Ovary (tissue), 7 donors: ENCODE measurements at regions not wholly inside any gene's neighbourhood (a gene's known extent, or its start where the extent isn't known, plus 50 kb on each side); places are given as distances from the start of the nearest gene placed in this dataset.

Experiments used
- DNase-seq, 5 donors: peaks; one replicate each; pipeline ENCODE4 v3.0.0-alpha.2; 2019 to 2020
- H3K27ac ChIP-seq, 2 donors: fragments of 200-600 bp; one replicate each; pipeline versions ENCODE4 v1.5.1 to v1.8.0; 2019 to 2022
- H3K27me3 ChIP-seq: fragments of 200-600 bp; one replicate; pipeline ENCODE4 v1.8.0; 2022
- H3K36me3 ChIP-seq: fragments of 200-600 bp; sonication (generic); one replicate; pipeline ENCODE4 v1.5.1; 2019
- H3K4me1 ChIP-seq: one replicate; pipeline ENCODE4 v1.8.1; 2013; ENCODE audit warnings: mild to moderate bottlenecking, moderate library complexity; ENCODE audit not compliant: insufficient read depth
- H3K4me3 ChIP-seq: fragments of 200-600 bp; sonication (generic); one replicate; pipeline ENCODE4 v1.5.1; 2017
- H3K9me3 ChIP-seq, 2 donors: fragments of 200-600 bp in 1 of 2; sonication (generic) in 1 of 2; one replicate each; pipeline versions ENCODE4 v1.5.1 to v1.8.1; 2013 to 2019; ENCODE audit warnings: mild to moderate bottlenecking in 1 of 2, moderate library complexity in 1 of 2
- EP300 ChIP-seq: sonication (generic); formaldehyde crosslinking; IDR thresholded peaks from one replicate; pipeline ENCODE4 v1.6.1; 2017; ENCODE audit warnings: antibody characterized with exemption
- POLR2A ChIP-seq: fragments of 450-650 bp; IDR thresholded peaks from one replicate; pipeline ENCODE4 v1.6.1; 2017; ENCODE audit warnings: antibody characterized with exemption, mild to moderate bottlenecking, moderate library complexity
- WGBS, 3 donors: extraction: QIAGEN DNeasy Blood & Tissue Kit in 1 of 3; methylation state at CpG; one replicate each; pipeline versions ENCODE4 v1.1.5 to v1.1.7; 2013 to 2017; 5-methylcytosine and 5-hydroxymethylcytosine counted together
- intact Hi-C, 4 donors: fragments of 100-400 bp; cut with DNase I; formaldehyde crosslinking; loops; one replicate each; pipeline versions ENCODE4 v1.11.0 to v1.15.1; 2022 to 2023
- TF ChIP-seq, protein P1 (sequence below), 3 donors: fragments of 450-650 bp in 2 of 3; fragments of 200-600 bp in 1 of 3; IDR thresholded peaks; one replicate each; pipeline versions ENCODE4 v1.5.1 to v1.8.0; 2016 to 2022; ENCODE audit warnings: antibody characterized with exemption in 3 of 3, mild to moderate bottlenecking in 1 of 3
- donor health status: DM: no; HTN: no; CAD: no; lungs with moderate emphysema.
- donor health status: DM: no; HTN: no; CAD: no.
- donor health status: Bipolar disorder and iron deficiency.
- donor health status: DM: no; HTN: no; CAD: no.
- donor health status: DM: yes; HTN: yes; CAD: no.

DNA sequence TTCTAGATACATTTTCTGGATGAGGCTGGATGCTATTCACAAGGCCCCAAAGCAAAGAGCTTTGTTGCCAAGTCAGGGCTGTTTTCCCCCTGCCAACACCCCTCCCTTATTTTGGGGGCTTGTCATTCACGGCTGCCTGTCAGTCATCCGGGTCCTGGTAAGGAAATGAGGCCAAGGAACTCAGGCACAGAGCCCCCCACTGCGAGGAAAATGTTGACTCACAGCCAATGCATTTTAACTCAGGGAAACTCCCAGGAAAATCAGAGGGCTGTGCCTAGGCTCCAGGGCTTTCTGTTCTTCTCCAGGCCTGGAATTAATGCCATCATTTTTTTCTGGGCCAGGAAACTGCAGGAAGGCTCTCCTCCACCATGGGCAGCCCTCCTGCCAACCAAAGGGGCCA is 241.1 kb downstream of the SMAD2 start:
- WGBS, 3 donors, result 50 to 59% (median 58%) methylated on average over 3 of the region's 3 CpGs
- no peak overlapping the region for H3K27ac ChIP-seq
- intact Hi-C loops, result no loop called here

DNA sequence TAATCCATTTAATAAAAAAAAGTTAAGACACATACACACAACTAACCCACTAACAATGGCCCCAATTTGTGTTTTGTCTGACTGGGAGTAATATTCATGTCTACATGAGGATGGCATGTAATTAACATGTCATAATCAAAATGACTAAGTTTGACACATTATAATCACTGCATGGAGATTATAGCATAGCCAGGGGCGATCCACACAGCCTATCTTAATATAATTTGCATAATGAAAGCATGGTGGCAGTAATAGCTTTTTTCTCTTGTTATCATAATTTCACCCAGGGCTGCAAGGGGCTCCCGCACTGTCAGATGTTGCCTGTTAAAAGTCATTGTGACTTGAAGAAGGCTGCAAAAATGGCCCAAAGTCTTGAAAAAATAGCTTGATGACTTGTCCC is 243.7 kb downstream of the SMAD2 start:
- H3K4me3 ChIP-seq, result no peak overlapping the region
- no peaks in the 10 kb centered on the region for H3K4me1 ChIP-seq
- TF ChIP-seq, protein P1, sequence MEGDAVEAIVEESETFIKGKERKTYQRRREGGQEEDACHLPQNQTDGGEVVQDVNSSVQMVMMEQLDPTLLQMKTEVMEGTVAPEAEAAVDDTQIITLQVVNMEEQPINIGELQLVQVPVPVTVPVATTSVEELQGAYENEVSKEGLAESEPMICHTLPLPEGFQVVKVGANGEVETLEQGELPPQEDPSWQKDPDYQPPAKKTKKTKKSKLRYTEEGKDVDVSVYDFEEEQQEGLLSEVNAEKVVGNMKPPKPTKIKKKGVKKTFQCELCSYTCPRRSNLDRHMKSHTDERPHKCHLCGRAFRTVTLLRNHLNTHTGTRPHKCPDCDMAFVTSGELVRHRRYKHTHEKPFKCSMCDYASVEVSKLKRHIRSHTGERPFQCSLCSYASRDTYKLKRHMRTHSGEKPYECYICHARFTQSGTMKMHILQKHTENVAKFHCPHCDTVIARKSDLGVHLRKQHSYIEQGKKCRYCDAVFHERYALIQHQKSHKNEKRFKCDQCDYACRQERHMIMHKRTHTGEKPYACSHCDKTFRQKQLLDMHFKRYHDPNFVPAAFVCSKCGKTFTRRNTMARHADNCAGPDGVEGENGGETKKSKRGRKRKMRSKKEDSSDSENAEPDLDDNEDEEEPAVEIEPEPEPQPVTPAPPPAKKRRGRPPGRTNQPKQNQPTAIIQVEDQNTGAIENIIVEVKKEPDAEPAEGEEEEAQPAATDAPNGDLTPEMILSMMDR (IDR thresholded peaks at IDR 0.05), result no peak
- TF ChIP-seq EP300 (no peak), POLR2A (no peak)
- intact Hi-C loops, result no loop called here
- no peaks in the 10 kb centered on the region for H3K9me3 ChIP-seq
- H3K36me3 ChIP-seq, result no peaks in the 10 kb centered on the region
- DNase-seq, result no peak
- no peak overlapping the region for H3K27ac ChIP-seq
- WGBS, 3 donors, result 71 to 81% (median 78%) methylated on average over 2 of the region's 2 CpGs
- no peaks in the 10 kb centered on the region for H3K27me3 ChIP-seq

More for the DNA sequence above, 241.1 kb downstream of the SMAD2 start:
- TF ChIP-seq POLR2A (no peak), EP300 (no peak)
- TF ChIP-seq, protein P1 (IDR thresholded peaks at IDR 0.05), result no peak
- Histone ChIP-seq H3K27me3 (no peaks in the 10 kb centered on the region), H3K36me3 (no peaks in the 10 kb centered on the region), H3K4me1 (no peaks in the 10 kb centered on the region), H3K9me3 (no peaks in the 10 kb centered on the region), H3K4me3 (no peak overlapping the region)
- no peak for DNase-seq

DNA sequence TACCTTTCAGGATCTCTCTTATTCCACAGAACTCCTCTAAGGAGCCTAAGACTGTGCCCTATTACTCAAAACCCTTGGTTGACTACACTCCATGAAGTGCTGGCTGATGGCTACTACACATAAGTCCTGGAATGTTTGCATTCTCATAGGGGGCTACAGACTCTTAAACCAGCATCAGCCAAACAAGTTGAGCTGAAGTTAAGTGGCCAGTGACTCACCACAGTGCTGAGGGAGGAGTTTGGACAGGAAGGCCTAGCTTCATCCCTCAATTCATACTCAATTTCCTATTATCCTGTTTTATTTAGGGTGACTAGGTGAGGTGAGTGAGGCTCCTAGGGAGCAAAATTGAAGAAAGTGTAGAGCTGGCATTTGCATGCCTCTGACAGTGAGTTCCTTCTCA is 246.7 kb downstream of the SMAD2 start:
- intact Hi-C loops, result no loop called here
- H3K9me3 ChIP-seq, result no peaks in the 10 kb centered on the region
- TF ChIP-seq POLR2A (no peak), EP300 (no peak)
- TF ChIP-seq, protein P1 (IDR thresholded peaks at IDR 0.05), result no peak

DNA sequence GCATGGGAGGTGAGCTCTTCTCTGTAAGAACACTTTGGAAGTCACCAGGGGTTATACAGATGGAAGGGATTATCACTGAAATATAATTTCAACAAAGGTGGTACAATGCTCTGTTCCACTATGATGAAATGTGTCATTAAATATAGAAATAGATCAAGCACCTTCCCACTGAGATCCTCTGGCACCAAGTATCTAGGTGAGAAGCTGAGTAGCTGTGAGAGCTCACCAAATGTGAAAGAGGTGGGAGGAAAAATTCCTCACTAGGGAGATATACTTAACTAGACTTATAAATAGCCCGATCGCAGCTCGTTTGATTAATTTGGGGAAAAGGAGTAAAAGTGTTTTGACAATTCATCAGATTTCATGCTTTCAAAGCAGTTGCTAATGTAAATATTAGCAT is 247.6 kb downstream of the SMAD2 start:
- Histone ChIP-seq H3K27me3 (no peaks in the 10 kb centered on the region), H3K4me3 (no peak overlapping the region), H3K36me3 (no peaks in the 10 kb centered on the region), H3K27ac (no peak overlapping the region), H3K4me1 (no peaks in the 10 kb centered on the region), H3K9me3 (no peaks in the 10 kb centered on the region)
- intact Hi-C loops, result no loop called here
- no peak for DNase-seq
- WGBS, 3 donors, result 3 to 15% (median 4%) methylated on average over 3 of the region's 3 CpGs
- TF ChIP-seq EP300, result no peak
- no peak for TF ChIP-seq POLR2A
- TF ChIP-seq, protein P1 (IDR thresholded peaks at IDR 0.05), result no peak

More for the DNA sequence above, 246.7 kb downstream of the SMAD2 start:
- no peak for DNase-seq
- no peak overlapping the region for H3K27ac ChIP-seq
- no peaks in the 10 kb centered on the region for H3K36me3 ChIP-seq
- H3K4me3 ChIP-seq, result no peak overlapping the region
- H3K27me3 ChIP-seq, result no peaks in the 10 kb centered on the region
- H3K4me1 ChIP-seq, result no peaks in the 10 kb centered on the region

DNA sequence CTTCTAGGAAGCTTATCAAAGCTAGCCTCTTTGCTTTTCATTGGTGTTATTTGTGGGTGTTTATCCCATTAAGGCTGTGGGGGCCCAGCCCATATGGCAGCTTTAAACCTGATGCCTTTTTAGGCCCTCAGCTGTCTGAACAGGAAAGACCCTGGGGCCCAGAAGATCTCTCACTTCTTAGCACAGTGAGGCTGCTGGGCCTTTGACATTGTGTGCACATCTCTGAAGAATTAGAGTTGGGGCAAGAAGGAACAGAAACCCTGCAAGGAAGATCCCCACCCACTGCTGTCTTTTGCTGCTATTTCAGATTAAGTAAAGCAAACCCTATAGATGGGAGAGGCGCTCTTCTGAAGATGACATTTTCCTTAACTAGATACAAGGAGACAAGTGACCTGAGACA is 250.0 kb downstream of the SMAD2 start:
- Histone ChIP-seq H3K36me3 (no peaks in the 10 kb centered on the region), H3K9me3 (no peaks in the 10 kb centered on the region), H3K4me1 (no peaks in the 10 kb centered on the region), H3K4me3 (no peak overlapping the region), H3K27me3 (no peaks in the 10 kb centered on the region), H3K27ac (no peak overlapping the region)
- 89 to 92% (median 90%) methylated on average over 1 of the region's 1 CpG for WGBS, 3 donors
- intact Hi-C loops, result no loop called here
- no peak for DNase-seq
- no peak for TF ChIP-seq EP300
- TF ChIP-seq, protein P1 (IDR thresholded peaks at IDR 0.05), result no peak
